ENCODE measurements at regions not wholly inside any gene's neighbourhood (a gene's known extent, or its start where the extent isn't known, plus 50 kb on each side); places are given as distances from the start of the nearest gene placed in this dataset.

DNA sequence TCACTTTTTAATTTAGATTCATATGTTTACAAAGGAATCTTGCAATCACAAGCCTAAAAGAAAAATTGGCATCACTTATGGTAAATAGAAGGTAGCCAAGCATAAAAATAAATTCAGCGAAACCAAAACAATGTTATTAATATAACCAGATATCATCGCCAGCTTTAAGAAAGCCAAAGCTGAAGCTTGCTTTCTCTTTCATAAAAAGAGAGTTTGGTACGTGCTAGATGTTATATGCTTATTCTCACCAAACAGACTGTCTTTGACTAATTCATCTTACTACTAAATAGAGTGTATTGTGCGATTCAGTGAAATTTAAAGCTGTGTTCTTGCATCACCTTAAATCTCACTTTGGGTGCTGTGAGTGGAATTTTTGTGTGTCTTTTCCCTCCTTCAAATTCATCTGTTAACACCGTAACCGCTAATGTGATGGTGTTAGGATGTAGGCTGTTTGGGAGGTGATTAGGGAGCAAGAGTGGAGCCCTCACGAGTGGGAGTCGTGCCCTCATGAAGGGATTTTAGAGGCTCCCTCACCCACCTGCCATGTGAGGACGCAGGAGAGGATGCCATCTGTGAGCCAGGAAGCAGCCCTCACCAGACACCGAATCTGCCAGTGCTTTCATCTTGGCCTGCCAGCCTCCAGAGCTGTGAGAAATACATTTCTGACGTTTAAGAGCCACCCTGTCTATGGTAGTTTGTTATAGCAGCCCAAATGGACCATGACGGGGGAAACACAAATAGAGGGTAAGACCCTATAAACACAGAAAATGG is 134.1 kb upstream of the TMEM45B start:
- peak; percentile 9 for DNase-seq (ENCODE audit: low read depth, low spot score)
- H3K4me3 ChIP-seq (ENCODE audit: low read length) = no peak overlapping the region

DNA sequence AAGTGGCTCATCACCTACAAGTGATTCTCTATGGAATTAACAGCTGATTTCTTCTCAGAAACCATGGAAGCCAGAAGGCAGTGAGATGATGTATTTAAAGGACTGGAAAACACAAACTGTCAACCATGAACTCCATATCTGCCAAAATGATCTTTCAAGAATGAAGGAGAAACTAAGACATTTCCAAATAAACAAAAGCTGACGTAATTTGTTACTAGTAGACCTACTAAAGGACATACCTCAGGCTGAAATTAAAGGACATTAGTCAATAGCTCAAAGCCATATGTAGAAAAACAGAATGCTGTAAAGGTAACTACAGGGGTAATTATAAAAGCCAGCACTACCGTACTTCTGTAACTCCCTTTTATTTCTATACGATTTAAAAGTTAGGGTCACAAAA is 129.4 kb upstream of the TMEM45B start:
- no peak for DNase-seq (ENCODE audit: low read depth, low spot score)
- H3K4me3 ChIP-seq (ENCODE audit: low read length) = no peak overlapping the region

DNA sequence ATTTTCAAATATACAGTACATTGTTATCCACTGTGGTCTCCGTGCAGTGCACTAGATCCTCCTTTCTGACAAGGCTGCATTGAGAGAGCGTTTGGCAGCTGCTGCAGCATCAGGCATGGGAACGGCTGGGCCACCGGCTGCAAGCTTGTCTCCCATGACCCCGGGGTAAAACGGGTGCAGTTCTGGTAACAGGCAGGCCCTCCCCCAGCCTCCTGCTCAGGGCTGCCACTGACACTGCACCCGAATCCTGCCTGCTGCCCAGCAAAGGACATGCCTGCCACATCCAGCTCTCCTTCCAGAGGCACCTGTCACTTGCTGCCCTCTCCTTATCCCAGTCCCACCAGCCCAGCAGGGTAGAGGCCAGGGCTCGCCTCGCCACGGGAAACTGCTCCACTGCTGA is 124.5 kb upstream of the TMEM45B start:
- no peak for DNase-seq (ENCODE audit: low read depth, low spot score)

GRCh38 chr11:129694538-129694937 is 121.1 kb upstream of the TMEM45B start:
- no peak overlapping the region for H3K4me3 ChIP-seq (ENCODE audit: low read length)
- no peak for DNase-seq (ENCODE audit: low read depth, low spot score)

More for the DNA sequence above, 124.5 kb upstream of the TMEM45B start:
- H3K4me3 ChIP-seq (ENCODE audit: low read length) = no peak overlapping the region

DNA sequence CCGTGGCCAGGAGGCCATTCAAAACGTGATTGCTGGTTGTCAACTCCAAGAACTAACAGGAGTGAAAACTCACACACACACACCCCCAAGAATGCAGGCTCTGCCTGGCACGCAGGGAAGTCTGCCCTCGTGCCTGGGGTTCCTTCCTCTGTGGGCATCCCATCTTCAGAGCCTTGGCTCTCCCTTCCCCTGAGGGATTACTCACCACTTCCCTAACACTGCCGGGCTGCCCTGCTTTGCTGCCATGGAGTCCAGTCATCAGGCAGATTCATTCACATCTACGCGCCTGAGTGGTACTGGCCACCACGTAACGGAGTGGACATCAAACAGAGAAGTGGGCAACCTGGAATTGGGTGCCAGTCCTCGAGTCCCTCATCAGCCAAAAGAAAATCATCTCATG is 120.7 kb upstream of the TMEM45B start:
- H3K4me3 ChIP-seq (ENCODE audit: low read length) = no peak overlapping the region
- no peak for DNase-seq (ENCODE audit: low read depth, low spot score)

DNA sequence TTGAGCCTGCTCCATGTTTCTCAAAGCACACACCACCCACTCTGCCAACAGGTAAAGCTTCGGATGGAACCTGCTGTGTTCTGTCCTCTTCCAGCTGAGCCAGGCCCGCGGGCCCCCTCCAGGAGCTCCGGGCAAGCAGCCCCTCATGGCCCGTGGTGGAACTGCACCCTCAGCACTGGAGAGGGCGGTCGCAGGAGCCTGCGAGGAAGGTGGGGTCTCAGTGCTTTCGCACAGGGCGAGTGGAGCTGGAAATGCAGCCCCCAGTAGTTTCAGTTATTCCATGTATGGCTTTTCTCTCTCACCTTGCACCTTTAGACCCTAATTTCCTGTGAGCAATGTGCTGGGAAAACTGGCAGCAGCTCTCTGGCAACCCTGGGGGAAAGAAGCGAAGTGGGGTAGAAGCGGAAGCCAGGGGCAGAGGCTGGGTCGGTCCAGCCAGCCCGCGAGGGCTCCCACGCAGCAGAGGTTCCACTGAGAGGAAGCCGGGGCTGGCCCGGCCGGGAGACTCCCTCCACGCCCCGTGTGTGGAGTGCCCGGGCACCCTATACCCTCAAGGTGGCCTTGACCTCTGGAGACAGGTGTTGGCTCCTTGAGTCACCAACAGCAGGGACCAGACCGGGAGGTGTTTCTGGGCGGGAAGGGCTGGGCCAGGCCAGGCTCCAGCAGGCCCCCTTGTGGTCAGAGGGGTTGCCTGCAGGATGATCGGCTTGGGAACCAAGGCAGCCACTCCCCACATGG is 119.9 kb upstream of the TMEM45B start:
- DNase-seq (ENCODE audit: low read depth, low spot score) = peak; percentile 62
- peak overlapping the region; percentile 52 for H3K4me3 ChIP-seq (ENCODE audit: low read length)

DNA sequence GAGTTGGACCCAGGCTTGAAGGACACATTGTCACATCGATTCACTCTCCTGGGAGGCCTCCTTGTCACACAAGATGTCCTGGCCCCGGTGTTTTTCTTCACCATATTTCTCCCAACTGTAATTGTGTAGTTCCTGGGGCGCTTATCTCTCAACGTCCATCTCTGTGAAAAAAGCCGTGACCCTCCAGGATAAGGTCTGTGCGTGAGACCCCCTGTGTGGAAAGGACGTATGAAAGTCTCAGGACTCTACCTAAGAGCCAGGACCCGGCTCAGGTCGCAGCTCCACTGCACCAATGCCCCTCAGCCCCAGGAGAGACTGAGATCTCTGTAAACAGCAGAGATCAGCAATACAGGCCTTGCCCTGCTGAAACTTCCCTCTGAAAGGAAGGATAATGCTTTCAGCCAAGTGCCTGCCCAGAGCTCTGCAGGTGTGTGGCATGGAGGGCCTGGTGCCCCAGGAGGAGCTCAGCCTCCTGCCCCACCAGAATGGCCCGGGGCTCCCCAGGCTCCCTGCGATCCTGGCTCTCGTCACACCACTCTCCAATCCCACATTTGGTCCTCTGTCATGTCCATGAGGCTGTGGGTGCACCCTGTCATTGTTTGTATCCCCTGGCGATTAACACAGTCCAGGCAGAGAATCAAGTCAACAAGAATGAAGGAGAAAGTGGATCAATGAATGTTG is 119.2 kb upstream of the TMEM45B start:
- H3K4me3 ChIP-seq (ENCODE audit: low read length) = no peak overlapping the region
- DNase-seq (ENCODE audit: low read depth, low spot score) = no peak

DNA sequence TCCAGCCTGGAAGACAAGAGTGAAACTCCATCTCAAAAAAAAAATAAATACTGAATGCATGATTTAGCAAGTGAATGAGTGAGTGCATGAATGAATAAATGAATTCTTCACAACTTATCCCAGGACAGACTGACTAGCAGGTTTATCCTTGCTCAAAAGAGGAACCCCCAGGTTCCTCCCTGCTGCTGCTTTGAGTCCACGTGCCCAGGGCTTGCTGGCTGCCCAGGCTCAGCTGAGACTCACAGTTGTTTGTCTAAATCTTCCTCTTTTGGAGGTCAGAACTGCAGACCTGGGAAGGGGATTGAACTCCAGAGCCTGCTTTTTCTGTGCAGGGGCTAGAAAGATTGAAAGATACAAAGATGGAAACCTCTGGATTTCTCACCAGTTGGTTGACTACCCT is 117.4 kb upstream of the TMEM45B start:
- DNase-seq (ENCODE audit: low read depth, low spot score) = no peak
- H3K4me3 ChIP-seq (ENCODE audit: low read length) = no peak overlapping the region

GRCh38 chr11:129699711-129700304 is 115.8 kb upstream of the TMEM45B start:
- DNase-seq (ENCODE audit: low read depth, low spot score) = no peak
- no peak overlapping the region for H3K4me3 ChIP-seq (ENCODE audit: low read length)

GRCh38 chr11:129700701-129701100 is 114.9 kb upstream of the TMEM45B start:
- no peak for DNase-seq (ENCODE audit: low read depth, low spot score)
- no peak overlapping the region for H3K4me3 ChIP-seq (ENCODE audit: low read length)

DNA sequence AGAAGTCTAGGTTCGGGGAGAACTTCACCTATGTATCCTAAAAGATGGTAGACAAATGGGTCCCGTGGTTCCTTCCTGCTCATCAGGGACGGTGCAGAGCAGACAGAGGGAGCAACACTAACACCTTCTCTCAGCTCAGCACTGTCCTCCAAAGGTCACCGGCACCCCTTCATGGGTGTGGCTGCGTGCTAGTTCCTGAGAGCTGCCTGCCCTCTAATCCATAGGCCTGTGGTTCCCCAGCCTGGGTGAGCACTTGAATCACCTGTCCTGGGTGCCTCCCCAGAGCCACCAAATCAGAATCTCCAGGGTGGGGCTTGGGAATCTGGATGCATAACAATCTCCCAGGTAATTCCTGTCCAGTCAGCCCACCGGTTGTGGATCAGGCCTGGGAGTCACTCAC is 113.9 kb upstream of the TMEM45B start:
- DNase-seq (ENCODE audit: low read depth, low spot score) = no peak
- H3K4me3 ChIP-seq (ENCODE audit: low read length) = no peak overlapping the region

DNA sequence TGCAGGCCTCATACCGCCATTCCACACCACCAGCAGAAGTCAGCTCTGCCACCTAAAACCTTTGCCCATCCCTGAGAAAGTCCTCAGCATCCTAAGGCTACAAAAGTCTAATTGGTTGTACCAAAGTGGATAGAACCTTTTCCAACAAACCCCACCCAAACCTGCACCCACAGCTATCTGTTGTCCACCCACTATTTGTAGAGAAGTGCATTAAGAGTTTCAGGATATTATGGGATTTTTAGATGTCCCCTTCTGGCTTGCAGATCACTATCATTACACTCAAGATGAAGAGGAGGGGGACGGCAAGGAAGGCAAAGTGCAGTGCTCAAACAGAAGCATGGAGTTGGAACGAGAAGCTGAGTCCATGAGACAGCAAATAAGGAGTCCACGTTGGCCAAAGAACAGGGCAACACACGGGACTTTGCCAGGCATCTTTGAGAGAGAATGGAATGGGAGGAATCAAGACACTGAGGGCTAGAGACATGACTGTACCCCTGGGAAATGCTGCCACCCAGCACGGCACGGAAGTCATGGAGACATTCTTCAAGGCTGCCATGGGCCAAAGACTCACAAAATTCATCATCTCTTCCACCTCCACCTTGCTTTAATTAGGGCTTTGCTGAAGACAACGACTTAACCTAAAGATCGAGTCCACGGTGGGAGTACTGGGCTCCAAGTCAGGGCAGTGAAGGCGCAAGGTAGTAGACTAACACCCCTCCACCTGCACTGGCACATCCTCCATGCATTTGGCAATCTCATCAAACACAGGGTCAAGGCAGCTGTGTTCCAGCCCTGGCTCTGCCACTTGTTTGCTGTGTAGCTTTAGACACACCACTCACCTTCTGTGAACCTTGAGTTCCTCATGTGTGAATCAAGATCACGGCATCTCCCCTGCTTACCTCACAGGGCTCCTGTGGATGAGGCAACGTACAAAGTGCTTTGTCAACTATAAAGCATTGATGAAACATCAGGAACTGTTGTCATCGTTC is 112.9 kb upstream of the TMEM45B start:
- DNase-seq (ENCODE audit: low read depth, low spot score) = no peak
- no peak overlapping the region for H3K4me3 ChIP-seq (ENCODE audit: low read length)

- H3K4me3 ChIP-seq (ENCODE audit: low read length) = no peak overlapping the region
- no peak for DNase-seq (ENCODE audit: low read depth, low spot score)
Observed at GRCh38 chr11:129703846-129704245, 111.8 kb upstream of the TMEM45B start.

DNA sequence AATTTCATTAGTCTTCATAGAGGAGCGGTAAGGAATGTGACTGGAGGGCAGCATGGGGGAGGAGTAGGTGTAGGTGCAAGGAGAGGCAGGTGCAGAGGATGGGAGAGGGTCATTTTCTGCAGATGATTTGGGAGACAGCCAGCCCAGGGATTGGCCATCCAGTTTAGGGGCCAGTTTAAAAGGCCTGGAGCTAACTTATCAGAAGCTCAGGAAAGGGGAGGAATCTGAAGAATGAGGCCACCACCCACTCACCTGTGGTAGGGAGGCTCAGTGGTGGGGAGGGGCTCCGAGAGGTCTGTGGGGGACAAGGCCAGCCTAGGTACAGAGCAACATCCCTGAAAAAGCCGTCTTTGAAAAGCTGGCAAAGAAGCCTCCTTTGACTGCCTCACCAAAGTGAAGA is 110.8 kb upstream of the TMEM45B start:
- no peak overlapping the region for H3K4me3 ChIP-seq (ENCODE audit: low read length)
- DNase-seq (ENCODE audit: low read depth, low spot score) = no peak

- no peak overlapping the region for H3K4me3 ChIP-seq (ENCODE audit: low read length)
- no peak for DNase-seq (ENCODE audit: low read depth, low spot score)
Observed at GRCh38 chr11:129705341-129705740, 110.3 kb upstream of the TMEM45B start.

- no peak for DNase-seq (ENCODE audit: low read depth, low spot score)
- no peak overlapping the region for H3K4me3 ChIP-seq (ENCODE audit: low read length)
Observed at GRCh38 chr11:129705933-129706332, 109.7 kb upstream of the TMEM45B start.

DNA sequence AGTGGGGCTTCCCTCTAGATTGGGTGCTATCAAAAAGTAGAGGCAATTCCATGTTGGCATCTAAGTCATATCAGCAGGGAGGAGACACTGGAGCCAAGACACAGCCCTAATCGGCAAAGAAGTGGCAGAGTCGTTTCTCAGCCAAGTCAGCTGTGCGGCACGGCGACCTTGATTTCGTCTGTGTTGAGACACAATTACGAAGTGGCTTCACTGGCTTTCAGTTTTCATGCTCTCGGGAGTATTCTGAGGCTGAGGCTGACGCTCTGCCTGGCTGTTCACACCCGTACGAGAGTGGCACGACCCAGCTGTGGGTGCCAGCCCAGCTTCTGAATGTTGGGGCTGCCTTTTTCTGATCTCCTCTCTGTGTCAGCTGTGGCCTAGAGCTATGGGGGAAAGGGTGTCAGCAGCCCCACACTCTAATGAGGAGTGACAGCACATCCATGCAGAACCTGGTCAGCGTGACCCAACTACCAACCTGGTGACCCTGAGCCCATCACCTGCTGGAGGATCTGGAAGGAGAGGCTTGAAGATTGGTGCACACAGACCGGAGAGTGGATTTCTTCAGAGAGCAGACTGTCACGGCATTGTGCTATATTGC is 105.7 kb upstream of the TMEM45B start:
- no peak for DNase-seq (ENCODE audit: low read depth, low spot score)
- H3K4me3 ChIP-seq (ENCODE audit: low read length) = no peak overlapping the region

GRCh38 chr11:129710423-129710822 is 105.2 kb upstream of the TMEM45B start:
- H3K4me3 ChIP-seq (ENCODE audit: low read length) = no peak overlapping the region
- no peak for DNase-seq (ENCODE audit: low read depth, low spot score)

All from Jurkat, Clone E6-1 (cell line).